ENCODE measurements at regions not wholly inside any gene's neighbourhood (a gene's known extent, or its start where the extent isn't known, plus 50 kb on each side); places are given as distances from the start of the nearest gene placed in this dataset.
"Not testable (repeated sequence)": the region's sequence is repeated elsewhere in the genome, so short reads cannot be mapped to it uniquely, and the experiment has no call there.

- DNase-seq, result no peak
Measured at GRCh38 chr17:72458301-72458700, 337.5 kb downstream of the SOX9 start.

GRCh38 chr17:72460711-72461110 lies 339.9 kb downstream of the SOX9 start:
- DNase-seq, result no peak

GRCh38 chr17:72461757-72462156 lies 340.9 kb downstream of the SOX9 start:
- no peak for DNase-seq

GRCh38 chr17:72462407-72462806 lies 341.6 kb downstream of the SOX9 start:
- DNase-seq, result no peak

GRCh38 chr17:72462814-72463213 lies 342.0 kb downstream of the SOX9 start:
- DNase-seq, result no peak

GRCh38 chr17:72463287-72464102 lies 342.7 kb downstream of the SOX9 start:
- DNase-seq, result no peak

GRCh38 chr17:72464221-72464620 lies 343.4 kb downstream of the SOX9 start:
- not testable (repeated sequence) for DNase-seq

GRCh38 chr17:72465191-72466024 lies 344.6 kb downstream of the SOX9 start:
- DNase-seq, result no peak

GRCh38 chr17:72466199-72466598 lies 345.4 kb downstream of the SOX9 start:
- DNase-seq, result no peak

GRCh38 chr17:72466606-72467005 lies 345.8 kb downstream of the SOX9 start:
- DNase-seq, result no peak

GRCh38 chr17:72467841-72468653 lies 347.2 kb downstream of the SOX9 start:
- DNase-seq, result no peak

- no peak for DNase-seq
Measured at GRCh38 chr17:72468841-72469240, 348.0 kb downstream of the SOX9 start.

GRCh38 chr17:72470121-72470705 lies 349.4 kb downstream of the SOX9 start:
- no peak for DNase-seq

GRCh38 chr17:72470734-72471133 lies 349.9 kb downstream of the SOX9 start:
- no peak for DNase-seq

GRCh38 chr17:72471296-72471695 lies 350.5 kb downstream of the SOX9 start:
- DNase-seq, result no peak

- no peak for DNase-seq
Measured at GRCh38 chr17:72472106-72472505, 351.3 kb downstream of the SOX9 start.

- DNase-seq, result not testable (repeated sequence)
Measured at GRCh38 chr17:72472853-72473390, 352.1 kb downstream of the SOX9 start.

- DNase-seq, result no peak
Measured at GRCh38 chr17:72474243-72474642, 353.4 kb downstream of the SOX9 start.

GRCh38 chr17:72474719-72475477 lies 354.1 kb downstream of the SOX9 start:
- no peak for DNase-seq

GRCh38 chr17:72476134-72476533 lies 355.3 kb downstream of the SOX9 start:
- no peak for DNase-seq

- DNase-seq, result no peak
Measured at GRCh38 chr17:72476575-72476986, 355.8 kb downstream of the SOX9 start.

GRCh38 chr17:72477491-72477890 lies 356.7 kb downstream of the SOX9 start:
- DNase-seq, result no peak
